ENCODE measurements at regions not wholly inside any gene's neighbourhood (a gene's known extent, or its start where the extent isn't known, plus 50 kb on each side); places are given as distances from the start of the nearest gene placed in this dataset.

DNA sequence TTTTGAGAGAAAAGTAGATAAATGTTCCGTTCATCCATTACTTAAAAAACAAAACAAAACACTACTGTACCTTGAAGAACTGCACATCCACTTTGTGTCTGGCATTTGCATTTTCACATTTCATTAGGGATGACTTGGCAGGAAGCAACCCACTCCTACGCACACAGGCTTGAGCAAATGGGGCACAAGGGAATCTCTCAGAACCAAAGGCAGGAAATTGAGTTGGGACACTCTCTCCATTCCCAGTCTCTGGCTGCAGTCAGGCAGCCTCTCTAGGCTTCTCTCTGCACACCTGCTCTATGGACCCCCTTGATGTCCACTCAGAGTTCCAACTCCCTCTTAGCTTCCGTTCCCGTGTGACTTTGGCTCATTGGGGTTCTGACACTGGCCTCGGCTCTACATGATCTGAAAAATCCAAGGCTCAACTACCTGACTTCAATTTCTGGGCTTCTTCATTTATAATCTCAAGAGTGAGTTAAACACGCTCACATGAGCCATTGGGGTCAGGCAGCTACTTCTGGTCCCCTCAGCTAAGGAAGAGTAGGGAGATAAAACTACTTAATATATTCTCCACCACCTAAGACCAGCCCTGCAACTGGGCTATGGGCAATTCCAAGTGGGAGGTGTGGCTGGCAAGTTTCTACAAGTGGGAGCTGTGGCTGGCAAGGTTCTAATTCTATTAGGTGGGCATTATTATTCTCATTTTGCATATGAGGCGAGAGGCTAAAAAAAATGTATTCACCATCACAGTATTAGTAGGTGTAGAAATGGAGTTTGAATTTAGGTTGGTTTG, 251.9 kb downstream of the SOD2 start:
- 72 to 79% methylated on average over 7 of the region's 7 CpGs for WGBS, 2 donors
- no peaks in the 10 kb centered on the region for H3K36me3 ChIP-seq (ENCODE audit: low read depth, missing control alignments)
- no peak overlapping the region for H3K27ac ChIP-seq
- no peaks in the 10 kb centered on the region for H3K27me3 ChIP-seq
- no peak for DNase-seq
- no peak overlapping the region for H3K4me3 ChIP-seq
- no peaks in the 10 kb centered on the region for H3K4me1 ChIP-seq
- intact Hi-C loops (cut with DNase I; ENCODE audit: low total_unique reads): no loop called here
- H3K9me3 ChIP-seq: no peaks in the 10 kb centered on the region
- no peak for TF ChIP-seq POLR2A (IDR thresholded peaks at IDR 0.05)
- TF ChIP-seq CTCF (IDR thresholded peaks at IDR 0.05): no peak

DNA sequence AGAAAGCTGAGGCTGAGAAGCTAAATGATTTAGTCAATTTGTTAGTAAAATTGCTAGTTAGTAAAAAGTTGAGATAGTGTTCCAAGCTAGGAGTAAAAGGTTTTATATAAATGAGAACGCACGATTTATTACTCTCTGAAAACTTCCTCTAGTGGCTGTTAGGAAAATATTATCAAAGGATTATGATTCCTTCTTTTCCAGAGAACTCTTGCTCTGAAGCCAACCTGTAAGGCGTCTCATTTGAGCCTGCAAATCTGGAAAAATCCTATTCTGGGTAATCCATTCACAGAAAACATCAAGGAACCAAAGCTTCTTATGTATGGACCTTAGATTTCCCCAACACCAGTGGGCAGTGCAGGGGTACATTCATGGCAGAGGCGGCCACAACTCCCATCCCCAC, 252.7 kb downstream of the SOD2 start:
- Histone ChIP-seq H3K27me3 (no peaks in the 10 kb centered on the region), H3K9me3 (no peaks in the 10 kb centered on the region), H3K36me3 (ENCODE audit: low read depth, missing control alignments) (no peaks in the 10 kb centered on the region), H3K4me3 (no peak overlapping the region), H3K4me1 (no peaks in the 10 kb centered on the region), H3K27ac (no peak overlapping the region)
- 68 to 75% methylated on average over 4 of the region's 4 CpGs for WGBS, 2 donors
- no peak for TF ChIP-seq CTCF (IDR thresholded peaks at IDR 0.05)
- TF ChIP-seq POLR2A (IDR thresholded peaks at IDR 0.05): no peak
- intact Hi-C loops (cut with DNase I; ENCODE audit: low total_unique reads): no loop called here
- no peak for DNase-seq

GRCh38 chr6:159439651-159440050, 253.4 kb downstream of the SOD2 start:
- intact Hi-C loops (cut with DNase I; ENCODE audit: low total_unique reads): no loop called here
- Histone ChIP-seq H3K27ac (no peak overlapping the region), H3K4me3 (no peak overlapping the region), H3K9me3 (no peaks in the 10 kb centered on the region), H3K36me3 (ENCODE audit: low read depth, missing control alignments) (no peaks in the 10 kb centered on the region), H3K27me3 (no peaks in the 10 kb centered on the region), H3K4me1 (no peaks in the 10 kb centered on the region)
- WGBS, 2 donors: 8 to 40% methylated on average over 1 of the region's 1 CpG
- TF ChIP-seq CTCF (IDR thresholded peaks at IDR 0.05) (no peak), POLR2A (IDR thresholded peaks at IDR 0.05) (no peak)
- DNase-seq: no peak

GRCh38 chr6:159438106-159438505, 254.9 kb downstream of the SOD2 start:
- H3K27ac ChIP-seq: no peak overlapping the region
- TF ChIP-seq POLR2A (IDR thresholded peaks at IDR 0.05) (no peak), CTCF (IDR thresholded peaks at IDR 0.05) (no peak)
- H3K36me3 ChIP-seq (ENCODE audit: low read depth, missing control alignments): no peaks in the 10 kb centered on the region
- no peaks in the 10 kb centered on the region for H3K9me3 ChIP-seq
- H3K4me3 ChIP-seq: no peak overlapping the region
- no peak for DNase-seq
- H3K27me3 ChIP-seq: no peaks in the 10 kb centered on the region
- WGBS, 2 donors: 81 to 95% methylated on average over 2 of the region's 2 CpGs
- H3K4me1 ChIP-seq: no peaks in the 10 kb centered on the region
- intact Hi-C loops (cut with DNase I; ENCODE audit: low total_unique reads): no loop called here

- DNase-seq: no peak
- H3K27me3 ChIP-seq: no peaks in the 10 kb centered on the region
- intact Hi-C loops (cut with DNase I; ENCODE audit: low total_unique reads): no loop called here
- 77 to 86% methylated on average over 6 of the region's 6 CpGs for WGBS, 2 donors
- H3K9me3 ChIP-seq: no peaks in the 10 kb centered on the region
- no peaks in the 10 kb centered on the region for H3K4me1 ChIP-seq
- H3K36me3 ChIP-seq (ENCODE audit: low read depth, missing control alignments): no peaks in the 10 kb centered on the region
- TF ChIP-seq POLR2A (IDR thresholded peaks at IDR 0.05) (no peak), CTCF (IDR thresholded peaks at IDR 0.05) (no peak)
- H3K27ac ChIP-seq: no peak overlapping the region
- no peak overlapping the region for H3K4me3 ChIP-seq
Measured at GRCh38 chr6:159436581-159436980, 256.5 kb downstream of the SOD2 start.
